GM21447 (cell line): ENCODE measurements at regions not wholly inside any gene's neighbourhood (a gene's known extent, or its start where the extent isn't known, plus 50 kb on each side); places are given as distances from the start of the nearest gene placed in this dataset.
"Not testable (repeated sequence)": the region's sequence is repeated elsewhere in the genome, so short reads cannot be mapped to it uniquely, and the experiment has no call there.

Source experiments
- ATAC-seq: cut with Tn5 transposase; IDR thresholded peaks from one replicate; pipeline ENCODE4 v1.9.1; 2021; ENCODE audit not compliant: unreplicated experiment

GRCh38 chr4:79850626-79851025 lies 222.4 kb downstream of the ANTXR2 start:
- no peak for ATAC-seq

GRCh38 chr4:79848329-79848728 lies 224.7 kb downstream of the ANTXR2 start:
- ATAC-seq, result no peak

GRCh38 chr4:79847411-79847810 lies 225.6 kb downstream of the ANTXR2 start:
- ATAC-seq, result no peak

DNA sequence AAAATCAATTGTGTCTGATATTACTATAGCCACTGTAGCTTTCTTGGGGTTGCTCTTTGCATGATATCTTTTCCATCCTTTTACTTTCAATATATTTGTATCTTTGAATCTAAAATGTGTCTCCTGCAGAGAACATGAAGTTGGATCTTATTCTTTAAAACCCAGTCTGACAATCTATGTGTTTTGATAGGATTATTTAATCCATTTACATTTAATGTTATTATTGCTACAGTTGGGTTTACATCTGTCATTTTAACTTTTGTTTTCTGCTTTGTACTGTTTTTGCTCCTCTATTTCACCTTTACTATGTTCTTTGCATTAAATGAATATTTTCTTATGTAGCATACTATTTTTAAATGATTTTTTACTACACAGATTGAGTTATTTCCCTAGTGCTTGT lies 230.9 kb downstream of the ANTXR2 start:
- no peak for ATAC-seq

- ATAC-seq, result no peak
These were observed 239.2 kb downstream of the ANTXR2 start for GRCh38 chr4:79833857-79834256.

- no peak for ATAC-seq
These were observed 241.1 kb downstream of the ANTXR2 start for GRCh38 chr4:79831701-79832514.

- no peak for ATAC-seq
These were observed 241.9 kb downstream of the ANTXR2 start for GRCh38 chr4:79831119-79831528.

- no peak for ATAC-seq
These were observed 245.7 kb downstream of the ANTXR2 start for GRCh38 chr4:79827283-79827682.

DNA sequence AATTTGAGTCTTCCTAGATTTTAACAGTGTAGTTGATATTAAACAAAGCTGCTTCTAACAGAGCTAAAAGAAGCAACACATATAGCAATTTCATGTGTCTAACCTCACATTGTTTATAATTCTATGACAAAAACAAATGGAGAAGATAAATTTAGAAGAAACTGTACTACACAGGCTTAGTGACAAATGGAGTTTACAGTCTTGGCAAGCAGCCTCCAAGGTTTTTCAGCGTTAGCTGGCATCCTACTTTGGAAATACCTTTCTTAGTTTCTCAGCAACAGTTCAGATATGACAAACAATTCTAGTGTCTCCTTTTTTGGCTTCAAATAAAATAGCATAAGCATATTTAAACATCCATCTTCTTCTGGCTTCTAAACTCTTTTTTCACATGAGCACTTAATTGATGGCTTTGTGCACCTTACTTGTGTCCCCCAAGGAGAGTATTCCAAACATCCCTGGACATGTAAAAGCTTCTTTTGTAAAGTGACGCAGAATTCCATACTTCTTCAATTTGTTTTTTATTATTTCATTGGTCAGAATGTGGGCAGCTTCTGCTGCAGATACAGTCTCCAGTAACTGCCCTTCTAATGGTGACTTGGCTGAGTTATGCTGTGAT lies 249.8 kb downstream of the ANTXR2 start:
- ATAC-seq, result no peak

DNA sequence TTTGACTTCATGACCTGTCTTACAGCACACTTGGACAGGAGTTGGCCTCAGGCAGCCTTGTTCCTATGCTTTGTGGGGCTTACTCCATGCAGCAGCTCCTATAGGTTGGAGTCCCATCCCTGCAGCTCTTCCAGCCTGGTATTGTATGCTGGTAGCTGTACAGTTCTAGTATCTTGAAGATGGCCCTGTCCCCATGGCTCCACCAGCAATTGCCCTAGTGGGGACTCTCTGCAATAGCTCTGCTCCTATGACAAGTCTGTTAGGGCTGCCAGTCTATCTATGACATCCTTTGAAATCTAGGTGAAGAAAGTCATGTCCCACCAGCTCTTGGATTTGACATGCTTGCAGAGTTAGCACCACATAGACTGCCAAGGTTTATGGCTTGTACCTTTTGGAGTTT lies 252.6 kb downstream of the ANTXR2 start:
- ATAC-seq, result no peak

DNA sequence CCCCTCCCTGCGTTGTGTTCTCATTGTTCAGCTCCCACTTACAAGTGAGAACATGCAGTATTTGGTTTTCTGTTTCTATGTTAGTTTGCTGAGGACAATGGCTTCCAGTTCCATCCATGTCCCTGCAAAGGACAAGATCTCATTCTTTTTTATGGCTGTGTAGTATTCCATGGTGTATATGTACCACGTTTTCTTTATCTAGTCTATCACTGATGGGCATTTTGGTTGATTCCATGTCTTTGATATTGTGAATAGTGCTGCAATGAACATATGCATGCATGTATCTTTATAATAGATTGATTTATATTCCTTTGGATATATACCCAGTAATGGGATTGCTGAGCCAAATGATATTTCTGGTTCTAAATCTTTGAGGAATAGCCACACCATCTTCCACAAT lies 265.1 kb downstream of the ANTXR2 start:
- not testable (repeated sequence) for ATAC-seq

- ATAC-seq, result no peak
These were observed 275.0 kb downstream of the ANTXR2 start for GRCh38 chr4:79798047-79798446.

- ATAC-seq, result no peak
These were observed 276.1 kb downstream of the ANTXR2 start for GRCh38 chr4:79796948-79797347.

DNA sequence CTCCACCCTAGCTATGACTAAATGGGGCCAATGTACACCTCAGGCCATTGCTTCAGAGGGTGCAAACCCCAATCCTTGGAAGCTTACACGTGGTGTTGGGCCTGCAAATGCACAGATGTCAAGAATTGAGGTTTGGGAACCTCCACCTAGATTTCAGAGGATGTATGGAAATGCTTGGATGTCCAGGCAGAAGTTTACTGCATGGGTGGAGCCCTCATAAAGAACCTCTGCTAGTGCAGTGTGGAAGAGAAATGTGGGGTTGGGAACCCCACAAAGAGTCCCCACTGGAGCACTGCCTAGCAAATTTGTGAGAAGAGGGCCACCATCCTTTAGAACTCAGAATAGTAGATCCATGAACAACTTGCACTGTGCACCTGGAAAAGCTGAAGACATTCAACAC lies 284.1 kb downstream of the ANTXR2 start:
- no peak for ATAC-seq

GRCh38 chr4:79780129-79780528 lies 292.9 kb downstream of the ANTXR2 start:
- ATAC-seq, result no peak

DNA sequence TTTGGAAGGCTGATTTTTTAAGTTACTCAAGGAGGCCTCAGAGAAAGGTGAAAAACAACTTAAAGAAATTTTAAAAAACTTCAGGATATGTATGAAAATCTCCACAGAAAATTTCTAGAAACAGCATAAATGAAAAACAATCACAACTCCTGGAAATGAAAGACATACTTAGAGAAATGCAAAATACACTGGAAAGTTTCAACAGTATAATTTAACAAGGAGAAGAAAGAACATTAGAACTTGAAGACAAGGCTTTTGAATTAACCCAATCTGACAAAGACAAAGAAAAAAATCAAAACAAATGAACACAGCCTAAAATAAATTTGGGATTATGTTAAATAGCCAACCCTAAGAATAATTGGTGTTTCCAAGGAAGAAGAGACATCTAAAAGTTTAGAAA lies 300.5 kb downstream of the ANTXR2 start:
- no peak for ATAC-seq

- ATAC-seq, result no peak
These were observed 308.9 kb downstream of the ANTXR2 start for GRCh38 chr4:79764120-79764519.

DNA sequence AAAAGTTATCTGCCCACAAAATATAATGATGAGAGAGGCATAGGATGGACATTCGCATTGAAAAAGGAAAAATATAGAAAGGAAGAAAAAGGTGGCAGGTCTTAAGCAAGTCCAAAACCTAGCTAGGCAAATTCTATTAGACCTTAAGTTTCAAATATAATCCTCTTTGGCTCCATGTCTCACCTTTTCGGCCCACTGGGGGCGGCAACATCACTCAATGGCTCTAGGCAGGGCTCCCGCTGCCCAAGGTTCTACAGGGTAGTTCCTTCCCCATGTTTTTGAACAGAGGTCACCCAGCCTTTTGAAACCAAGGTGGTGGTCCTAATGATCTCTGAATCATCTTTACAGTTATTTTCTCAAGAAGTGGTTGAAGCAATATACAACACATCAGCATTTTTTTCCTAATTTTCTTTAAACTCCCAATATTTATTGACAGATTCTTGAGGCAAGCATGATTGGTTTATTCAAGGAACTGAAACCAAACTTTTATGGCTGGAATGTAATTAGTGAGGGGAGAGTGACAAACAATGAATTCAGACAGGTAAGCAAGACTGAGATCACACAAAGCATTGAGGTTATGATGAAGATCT lies 309.4 kb downstream of the ANTXR2 start:
- ATAC-seq, result no peak

DNA sequence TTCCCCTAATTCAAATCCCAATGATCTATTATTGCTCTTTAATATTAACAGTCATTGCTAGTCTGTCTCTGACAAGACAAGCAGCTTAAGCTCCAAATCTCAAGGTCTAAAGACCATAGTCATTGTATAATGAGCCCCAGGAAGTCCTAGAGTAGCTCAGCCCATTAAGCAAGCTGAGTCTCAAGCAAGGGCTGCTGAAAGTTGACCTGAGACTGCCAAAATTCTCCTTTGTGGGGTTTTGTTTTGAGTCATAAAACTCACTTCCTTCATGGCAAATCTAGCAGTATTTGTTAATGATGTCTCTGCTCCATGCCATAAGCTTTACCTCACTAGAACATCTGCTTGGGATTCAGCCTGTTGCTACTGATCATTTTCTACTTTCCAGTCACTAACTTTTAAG lies 313.2 kb downstream of the ANTXR2 start:
- no peak for ATAC-seq

DNA sequence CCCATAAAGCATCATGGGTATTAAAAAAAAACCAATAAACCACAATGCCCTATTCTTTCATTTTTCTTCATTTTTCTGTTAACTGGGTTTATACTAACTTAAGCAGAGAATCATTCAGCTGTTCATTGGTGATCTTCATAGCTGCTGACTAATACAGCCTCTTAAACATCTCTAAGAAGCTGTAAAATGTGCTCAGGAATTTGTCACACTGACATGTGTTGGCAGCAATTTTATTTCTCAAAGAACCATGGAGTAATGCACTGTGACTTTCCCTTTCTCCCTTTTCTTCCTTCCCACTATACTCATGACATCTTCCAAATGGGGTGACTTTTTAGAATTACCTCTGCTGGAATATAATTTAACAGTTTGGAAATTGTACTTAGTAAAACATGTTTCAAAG lies 315.4 kb downstream of the ANTXR2 start:
- no peak for ATAC-seq

DNA sequence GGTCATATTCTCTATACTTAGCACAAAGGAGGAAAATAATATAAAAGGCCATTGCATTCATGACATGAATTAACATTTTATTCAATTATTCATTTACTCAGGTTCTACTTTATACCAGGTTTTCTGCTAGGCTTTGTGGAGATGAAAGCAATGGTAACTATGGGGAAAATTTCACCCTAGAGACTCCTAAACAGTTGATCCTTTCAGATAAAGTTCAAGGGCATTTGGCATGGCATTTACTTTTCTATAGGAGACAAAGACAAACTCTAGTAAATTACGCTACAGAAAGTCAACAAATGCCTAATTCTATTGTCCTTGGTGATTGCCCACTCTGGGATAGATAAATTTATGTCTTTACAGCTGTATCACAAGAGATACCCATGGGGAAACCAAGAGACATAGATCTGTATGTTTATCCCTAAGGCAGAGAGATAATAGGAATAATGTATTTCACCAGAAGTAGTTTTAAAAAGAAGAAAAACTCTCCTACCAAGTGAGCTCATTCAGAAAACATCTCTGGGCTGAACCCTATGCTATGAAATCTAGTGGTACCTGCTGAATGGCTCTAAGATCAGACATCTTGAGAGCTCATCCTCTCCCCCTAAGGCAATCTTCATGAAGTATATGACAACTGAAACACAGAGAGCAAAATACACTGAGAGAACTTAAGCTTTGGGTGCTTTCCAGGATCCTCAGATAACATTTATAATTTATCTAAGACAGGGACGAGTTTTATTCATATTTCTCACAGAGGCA lies 316.7 kb downstream of the ANTXR2 start:
- no peak for ATAC-seq

DNA sequence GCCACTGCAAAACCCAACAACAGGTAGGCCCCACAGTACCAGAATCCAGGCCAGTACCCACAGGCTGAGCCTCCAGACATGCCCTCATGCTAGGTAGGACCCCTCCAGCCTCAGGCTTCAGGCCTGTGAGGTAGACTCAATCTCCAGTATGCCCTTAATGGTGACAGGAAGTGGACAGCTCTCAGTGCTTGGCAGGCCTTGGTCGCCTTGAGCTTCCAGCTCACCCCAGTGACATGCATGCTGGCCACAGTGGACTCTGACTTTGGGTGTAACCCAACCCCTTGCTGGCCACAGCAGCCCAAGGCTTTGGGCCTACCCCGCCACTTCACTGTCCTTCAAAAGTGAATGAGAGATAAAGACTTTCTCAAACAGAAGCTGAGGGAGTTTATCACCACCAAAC lies 324.2 kb downstream of the ANTXR2 start:
- ATAC-seq, result no peak
